Fibroblast of skin of back (primary cell): ENCODE measurements at regions not wholly inside any gene's neighbourhood (a gene's known extent, or its start where the extent isn't known, plus 50 kb on each side); places are given as distances from the start of the nearest gene placed in this dataset.
A peak's percentile ranks its signal among the peaks of the same experiment; 100 is the strongest.

Experiments
- DNase-seq: peaks from one replicate; pipeline ENCODE4 v3.0.0-alpha.2; 2013

DNA sequence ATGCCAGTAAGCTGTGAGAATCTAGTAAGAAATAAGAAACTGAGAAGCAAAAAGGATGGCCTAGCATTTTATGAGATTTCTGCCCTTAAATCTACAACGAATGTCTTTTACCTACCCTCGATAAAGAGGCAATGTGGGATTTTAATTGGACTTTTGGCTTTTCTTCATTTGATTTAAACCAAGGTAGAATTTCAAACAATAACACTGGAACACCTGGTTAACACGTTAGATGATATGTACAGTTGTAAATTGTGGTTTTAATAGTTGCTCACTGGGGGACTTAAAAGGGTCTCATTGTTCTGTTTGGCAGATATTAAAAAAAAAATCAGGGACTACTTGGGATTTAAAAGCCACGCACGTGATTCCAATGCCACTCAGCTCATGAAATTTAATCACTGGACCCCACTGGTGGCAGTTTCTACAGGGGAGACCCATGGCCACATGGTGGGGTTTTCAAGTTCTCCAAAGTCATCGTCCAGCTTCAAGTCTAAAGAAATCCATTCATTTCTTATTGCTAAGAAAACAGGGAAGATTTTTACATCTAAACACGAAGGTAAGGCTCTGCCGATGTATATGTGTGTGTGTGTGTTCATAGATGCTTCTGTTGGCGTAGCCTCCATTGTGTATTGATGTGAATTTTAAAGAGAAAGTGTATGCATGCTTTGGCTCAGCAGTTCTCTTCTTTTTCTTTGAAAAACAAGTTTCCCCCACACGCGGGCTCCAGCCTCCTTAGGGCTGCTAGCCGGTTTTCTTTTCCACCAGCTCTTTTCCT, 588.6 kb upstream of the MKI67 start:
- DNase-seq = no peak

GRCh38 chr10:128716181-128716580, 590.0 kb upstream of the MKI67 start:
- DNase-seq = no peak

GRCh38 chr10:128721963-128722445, 595.8 kb upstream of the MKI67 start:
- DNase-seq = no peak

DNA sequence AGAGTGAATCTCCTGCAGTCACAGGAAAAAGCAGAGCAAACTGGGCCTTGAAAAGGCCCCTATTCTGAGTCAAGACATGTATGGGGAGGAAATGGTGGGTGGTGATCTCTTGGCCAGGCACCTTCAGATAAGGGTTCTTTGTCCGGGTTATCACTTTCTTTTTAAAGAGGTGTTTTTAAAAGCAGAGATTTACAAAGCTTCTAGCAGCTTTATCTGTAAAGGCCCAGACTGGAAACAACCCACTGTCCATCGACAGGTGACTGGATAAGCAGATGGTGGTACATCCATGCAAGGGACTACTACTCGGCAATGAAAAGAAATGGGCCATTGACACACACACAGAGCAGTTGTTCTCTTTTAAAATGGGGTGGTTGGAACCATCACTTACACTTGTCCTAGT, 596.7 kb upstream of the MKI67 start:
- no peak for DNase-seq

DNA sequence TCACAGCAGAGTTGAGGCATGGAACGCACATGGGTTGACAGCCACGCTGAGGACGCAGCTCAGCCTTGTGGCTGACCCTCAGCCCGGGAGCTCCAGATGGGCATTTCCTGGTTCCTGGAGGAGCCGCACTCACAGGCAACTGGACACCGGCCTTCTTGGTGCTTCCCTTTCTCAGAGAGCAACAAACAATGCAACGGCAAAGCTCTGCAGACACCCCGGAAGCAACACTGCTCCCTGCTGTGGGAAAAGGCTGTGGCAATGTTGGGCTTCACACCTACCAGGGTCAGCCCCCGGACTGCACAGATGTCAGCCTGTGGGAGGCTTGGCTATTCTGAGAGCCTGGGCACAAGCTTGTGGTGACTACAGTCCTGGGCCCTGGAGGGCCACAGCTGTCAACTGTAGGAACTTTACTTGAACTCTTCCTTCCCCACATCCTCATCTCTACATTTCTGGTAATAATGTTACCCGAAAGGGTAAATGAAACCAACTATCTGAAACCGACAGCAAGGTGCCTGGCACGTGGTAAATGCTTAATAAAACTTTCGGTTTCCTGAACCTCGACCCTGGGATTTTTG, 597.5 kb upstream of the MKI67 start:
- DNase-seq = no peak

DNA sequence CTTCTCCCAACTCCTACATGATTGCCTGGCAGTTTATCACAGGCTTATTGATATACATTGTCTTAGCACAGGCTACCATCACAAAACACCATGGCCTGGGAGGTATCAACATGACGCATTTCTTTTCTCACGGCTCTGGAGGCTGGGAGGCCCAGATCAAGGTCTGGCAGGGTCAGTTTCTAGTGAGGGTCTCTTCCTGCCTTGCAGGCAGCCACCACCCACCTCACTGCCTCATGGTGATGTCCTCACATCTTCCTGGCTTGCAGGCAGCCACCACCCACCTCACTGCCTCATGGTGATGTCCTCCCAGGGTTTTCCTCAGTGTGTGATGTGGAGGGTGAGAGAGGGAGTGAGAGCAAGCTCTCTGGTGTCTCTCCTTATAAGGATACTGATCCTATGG, 599.3 kb upstream of the MKI67 start:
- peak; percentile 13 for DNase-seq

DNA sequence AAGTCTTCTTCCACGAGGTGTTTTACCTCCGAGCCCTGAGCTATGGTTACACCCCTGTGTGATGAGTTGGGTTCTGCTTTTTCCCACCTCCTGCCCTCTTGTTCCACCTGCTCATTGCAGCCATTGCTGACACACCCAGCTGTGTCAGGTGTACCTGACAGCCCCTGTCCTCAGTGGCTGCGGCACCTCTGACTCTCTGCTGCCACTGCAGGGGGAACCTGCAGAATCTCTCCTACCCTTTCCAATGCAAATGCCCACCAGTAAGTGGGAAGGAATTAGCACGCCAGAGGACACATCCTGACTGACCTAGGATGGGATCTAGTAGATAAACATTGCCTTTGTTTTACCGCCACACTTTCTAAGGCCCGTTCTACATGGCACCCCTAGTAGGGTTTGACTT, 600.9 kb upstream of the MKI67 start:
- no peak for DNase-seq

DNA sequence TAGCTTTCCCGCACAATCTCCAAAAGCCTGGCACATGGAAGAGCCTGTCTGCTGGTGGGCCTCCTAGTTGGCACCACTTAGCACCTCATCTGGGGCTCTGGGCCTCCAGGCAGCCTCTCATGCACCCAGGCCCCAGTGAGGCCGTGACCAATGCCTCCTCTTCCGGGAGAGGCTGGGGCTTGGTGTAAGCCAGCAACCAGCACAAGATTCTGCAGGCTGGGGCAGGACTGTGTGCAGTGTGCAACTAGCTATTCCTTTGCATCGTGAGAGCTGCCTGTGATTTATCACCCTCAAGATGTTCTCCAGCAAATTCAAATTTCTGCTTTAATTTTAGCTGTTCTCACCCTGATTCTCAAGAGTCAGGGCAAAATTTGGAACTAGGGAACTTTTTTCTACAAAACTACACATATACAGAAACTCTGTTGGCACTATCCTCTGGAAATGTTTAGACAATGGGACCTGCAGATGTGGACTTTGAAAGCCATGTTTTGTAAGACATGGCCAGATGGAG, 603.7 kb upstream of the MKI67 start:
- no peak for DNase-seq

GRCh38 chr10:128730922-128731321, 604.7 kb upstream of the MKI67 start:
- no peak for DNase-seq

DNA sequence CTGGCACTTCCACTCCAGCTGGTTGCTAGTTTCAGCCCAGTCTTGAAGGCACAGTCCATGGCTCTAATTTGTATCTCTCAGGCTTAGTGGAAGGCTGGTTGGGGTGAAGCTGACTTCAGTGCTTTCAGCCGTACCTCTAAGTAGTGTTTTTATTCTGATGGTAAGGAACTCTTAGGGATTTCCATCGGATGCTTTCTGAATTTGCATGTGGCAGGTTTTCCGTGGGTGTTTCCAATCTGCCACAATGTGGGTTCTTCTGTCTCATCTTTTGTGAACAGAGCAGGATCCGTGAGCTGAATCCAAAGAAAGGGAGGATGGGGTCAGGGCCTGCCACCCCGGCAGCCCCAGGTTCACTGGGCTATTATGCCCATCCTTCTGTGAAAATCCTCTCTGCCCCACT, 607.9 kb upstream of the MKI67 start:
- no peak for DNase-seq

- no peak for DNase-seq
Observed at GRCh38 chr10:128734734-128735133, 608.5 kb upstream of the MKI67 start.

GRCh38 chr10:128735996-128736395, 609.8 kb upstream of the MKI67 start:
- no peak for DNase-seq

GRCh38 chr10:128738386-128738915, 612.2 kb upstream of the MKI67 start:
- no peak for DNase-seq

DNA sequence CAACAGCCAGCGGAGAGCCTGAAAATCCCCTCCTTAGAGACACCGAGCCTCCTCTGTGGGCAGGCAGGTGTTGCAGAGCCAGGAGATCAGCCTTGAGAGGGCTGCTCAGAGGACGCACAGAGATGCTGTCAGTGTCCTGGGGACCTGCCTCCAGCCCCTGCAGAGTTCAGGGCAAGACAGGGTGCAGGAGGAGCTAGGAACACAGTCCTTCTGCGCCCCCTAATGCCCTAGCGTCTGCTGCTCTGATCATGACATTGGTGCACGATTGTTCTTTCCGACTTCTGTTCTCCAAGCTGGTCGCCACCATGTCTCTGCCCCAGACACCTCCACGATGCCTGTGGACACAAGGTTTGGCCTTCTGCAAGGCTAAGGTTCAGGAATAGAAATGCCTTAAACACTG, 613.7 kb upstream of the MKI67 start:
- DNase-seq = no peak

DNA sequence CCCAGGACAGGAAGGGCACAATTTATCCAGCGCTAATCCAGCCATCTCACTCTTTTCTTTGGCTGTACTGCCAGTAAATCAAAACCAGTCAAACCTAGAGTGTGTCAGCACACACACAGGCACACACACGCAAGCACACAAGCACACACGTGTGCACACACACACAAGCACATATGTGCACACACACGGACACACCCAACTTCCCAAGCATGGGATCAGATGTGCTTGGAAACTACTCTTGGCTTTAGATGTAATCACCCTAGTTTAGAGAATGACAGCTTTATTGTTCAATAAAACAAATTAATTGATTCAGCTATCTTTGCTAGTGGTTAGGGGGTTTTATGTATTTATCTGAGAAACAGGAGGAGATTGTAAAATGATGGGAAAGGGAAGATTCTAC, 615.0 kb upstream of the MKI67 start:
- no peak for DNase-seq

- DNase-seq = no peak
Observed at GRCh38 chr10:128741680-128742079, 615.5 kb upstream of the MKI67 start.

- DNase-seq = peak; percentile 8
Observed at GRCh38 chr10:128744092-128744491, 617.9 kb upstream of the MKI67 start.

- DNase-seq = no peak
Observed at GRCh38 chr10:128744811-128745305, 618.6 kb upstream of the MKI67 start.

- DNase-seq = no peak
Observed at GRCh38 chr10:128747582-128748346, 621.5 kb upstream of the MKI67 start.

DNA sequence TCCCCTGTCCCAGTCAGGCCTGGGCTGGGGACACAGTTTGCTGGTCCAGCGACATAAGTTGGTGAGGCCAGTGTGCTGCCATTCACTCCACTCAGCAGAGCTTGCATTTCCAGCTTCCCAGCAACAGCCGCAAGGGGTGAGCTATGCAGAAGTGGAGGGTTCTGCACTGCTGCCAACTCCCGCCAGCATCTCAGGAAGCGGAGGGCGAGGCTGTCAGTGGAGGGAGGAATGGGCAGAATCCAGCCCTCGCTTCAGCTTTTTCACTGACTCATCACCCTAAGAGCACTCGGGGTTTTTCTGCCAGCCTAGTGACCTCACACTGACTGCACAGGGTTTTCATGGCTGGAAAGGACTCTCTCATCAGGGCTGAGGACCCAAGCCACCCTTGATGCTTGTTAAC, 625.1 kb upstream of the MKI67 start:
- peak; percentile 36 for DNase-seq

DNA sequence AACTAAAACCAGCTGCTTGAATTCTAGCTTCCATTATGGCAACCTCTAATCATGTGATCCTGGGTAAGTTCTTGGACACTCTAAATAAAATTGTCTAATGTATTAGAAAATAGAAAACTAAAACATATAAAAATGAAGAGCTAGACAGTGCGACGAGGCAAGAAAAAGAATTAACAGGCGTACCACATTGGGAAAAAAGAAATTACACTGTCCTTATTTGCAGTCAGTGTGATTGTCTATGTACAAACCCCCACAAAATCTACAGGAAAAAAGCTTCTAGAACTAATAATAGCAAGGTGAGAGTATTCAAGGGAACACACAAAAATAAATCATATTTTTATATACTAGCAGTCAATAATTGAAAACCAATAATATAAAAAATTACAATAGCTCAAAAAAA, 625.6 kb upstream of the MKI67 start:
- no peak for DNase-seq

GRCh38 chr10:128759174-128759573, 633.0 kb upstream of the MKI67 start:
- no peak for DNase-seq

GRCh38 chr10:128763588-128763987, 637.4 kb upstream of the MKI67 start:
- no peak for DNase-seq
